IMR-90 (cell line): ENCODE measurements at regions not wholly inside any gene's neighbourhood (a gene's known extent, or its start where the extent isn't known, plus 50 kb on each side); places are given as distances from the start of the nearest gene placed in this dataset.

Source experiments
- ATAC-seq: fragments of 200-7000 bp; cut with Tn5 transposase; 2 replicates; pipeline ENCODE4 v1.9.1; 2020; ENCODE audit warnings: low read depth, mild to moderate bottlenecking, moderate library complexity
- BruUV-seq: library from RNA; stranded (reverse); fragments of 400-500 nt; replicated peaks from 2 replicates; lab custom pipeline; 2021; lab: Mats Ljungman, UMichigan
- CTCF ChIA-PET: fragments of 300-600 bp; formaldehyde crosslinking; extraction: SDS; loops from one replicate; lab custom pipeline; 2021; ENCODE audit warnings: antibody characterized with exemption; lab: Yijun Ruan, JAX
- POLR2A ChIA-PET: fragments of 300-600 bp; sonication (Branson Sonifier 250); formaldehyde crosslinking; loops from one replicate; lab custom pipeline; 2022; ENCODE audit warnings: antibody characterized with exemption; ENCODE audit not compliant: unreplicated experiment; lab: Charles Lee
- DNase-seq: peaks from one replicate; pipeline ENCODE4 v3.0.0; 2013
- H2AFZ ChIP-seq: replicated peaks from 2 replicates; pipeline ENCODE3; 2013; ENCODE audit warnings: low read length, mild to moderate bottlenecking; ENCODE audit not compliant: poor library complexity
- H2AK5ac ChIP-seq: 2 replicates; pipeline ENCODE4 v1.6.1; 2013; ENCODE audit warnings: low read depth, low read length, inconsistent platforms
- H2AK9ac ChIP-seq: replicated peaks from 2 replicates; pipeline ENCODE3; 2013; ENCODE audit warnings: mild to moderate bottlenecking, low read depth, low read length, moderate library complexity; ENCODE audit not compliant: poor library complexity
- H2BK120ac ChIP-seq: 2 replicates; pipeline ENCODE4 v1.6.1; 2013; ENCODE audit warnings: low read depth, low read length, inconsistent platforms
- H2BK15ac ChIP-seq: 3 replicates; pipeline ENCODE4 v1.6.1; 2013; ENCODE audit warnings: low read depth, low read length, inconsistent platforms
- H2BK20ac ChIP-seq: 2 replicates; pipeline ENCODE4 v1.6.1; 2013; ENCODE audit warnings: low read depth, mild to moderate bottlenecking, inconsistent platforms, low read length, moderate library complexity
- H2BK5ac ChIP-seq: 2 replicates; pipeline ENCODE4 v1.6.1; 2013; ENCODE audit warnings: mild to moderate bottlenecking, low read depth, low read length, inconsistent platforms; ENCODE audit not compliant: poor library complexity, severe bottlenecking
- H3K14ac ChIP-seq: replicated peaks from 2 replicates; pipeline ENCODE4 v1.6.1; 2013; ENCODE audit warnings: low read depth, low read length, inconsistent platforms
- H3K18ac ChIP-seq: 2 replicates; pipeline ENCODE4 v1.6.1; 2013; ENCODE audit warnings: low read depth, low read length, control low read depth
- H3K23ac ChIP-seq: 2 replicates; pipeline ENCODE4 v1.6.1; 2013; ENCODE audit warnings: low read depth, low read length, inconsistent platforms
- H3K27ac ChIP-seq: 2 replicates; pipeline ENCODE4 v1.5.1; 2013; ENCODE audit warnings: mild to moderate bottlenecking, control low read depth, low read length; ENCODE audit not compliant: insufficient read depth
- H3K27me3 ChIP-seq: 2 replicates; pipeline ENCODE4 v1.6.1; 2013; ENCODE audit warnings: low read length; ENCODE audit not compliant: control insufficient read depth, insufficient read depth
- H3K36me3 ChIP-seq: 2 replicates; pipeline ENCODE4 v1.6.1; 2013; ENCODE audit warnings: low read length, mixed read lengths; ENCODE audit not compliant: control insufficient read depth, insufficient read depth
- H3K4ac ChIP-seq: 2 replicates; pipeline ENCODE4 v1.6.1; 2013; ENCODE audit warnings: low read depth, low read length, inconsistent platforms
- H3K4me1 ChIP-seq: 2 replicates; pipeline ENCODE4 v1.6.1; 2013; ENCODE audit warnings: low read length, mixed read lengths; ENCODE audit not compliant: control insufficient read depth, insufficient read depth
- H3K4me2 ChIP-seq: 2 replicates; pipeline ENCODE4 v1.6.1; 2013; ENCODE audit warnings: low read depth, mild to moderate bottlenecking, control low read depth, low read length, moderate library complexity
- H3K4me3 ChIP-seq: 2 replicates; pipeline ENCODE4 v1.5.1; 2013; ENCODE audit warnings: low read depth, mild to moderate bottlenecking, control low read depth, low read length, moderate library complexity; ENCODE audit not compliant: insufficient read depth
- H3K56ac ChIP-seq: 2 replicates; pipeline ENCODE4 v1.6.1; 2013; ENCODE audit warnings: low read length, inconsistent platforms; ENCODE audit not compliant: insufficient read depth; ENCODE audit errors: extremely low read depth
- H3K79me1 ChIP-seq, 2 experiments: 2 replicates each; pipeline ENCODE4 v1.6.1; 2013; ENCODE audit warnings: low read length in 2 of 2, inconsistent platforms in 1 of 2, low read depth in 1 of 2
- H3K9ac ChIP-seq: 2 replicates; pipeline ENCODE4 v1.6.1; 2013; ENCODE audit warnings: low read depth, low read length, control low read depth
- H3K9me1 ChIP-seq: 2 replicates; pipeline ENCODE4 v1.6.1; 2013; ENCODE audit warnings: low read length, inconsistent platforms; ENCODE audit not compliant: insufficient read depth
- H3K9me3 ChIP-seq: 2 replicates; pipeline ENCODE4 v1.6.1; 2013; ENCODE audit warnings: low read length; ENCODE audit not compliant: control insufficient read depth, insufficient read depth
- H4K20me1 ChIP-seq: 2 replicates; pipeline ENCODE4 v1.6.1; 2013; ENCODE audit warnings: low read length, inconsistent platforms; ENCODE audit not compliant: insufficient read depth
- H4K5ac ChIP-seq: 2 replicates; pipeline ENCODE4 v1.6.1; 2013; ENCODE audit warnings: mild to moderate bottlenecking, low read depth, low read length, control low read depth
- H4K8ac ChIP-seq, 2 experiments: 2 replicates each; pipeline ENCODE4 v1.6.1; 2013; ENCODE audit warnings: low read depth in 2 of 2, low read length in 2 of 2, control low read depth in 1 of 2, inconsistent platforms in 1 of 2
- H4K91ac ChIP-seq: 2 replicates; pipeline ENCODE4 v1.6.1; 2013; ENCODE audit warnings: low read depth, low read length, inconsistent platforms; ENCODE audit not compliant: insufficient read depth
- MAFK ChIP-seq: IDR thresholded peaks from 2 replicates; pipeline ENCODE4 v1.6.1; 2012; ENCODE audit warnings: low read depth, low read length, improper control_type of control experiment
- MAZ ChIP-seq: IDR thresholded peaks from 2 replicates; pipeline ENCODE4 v1.6.1; 2012; ENCODE audit warnings: low read depth, mild to moderate bottlenecking, low read length, improper control_type of control experiment, moderate library complexity, borderline replicate concordance
- NFE2L2 ChIP-seq: fragments of 150-350 bp; IDR thresholded peaks from 2 replicates; pipeline ENCODE4 v1.6.1; 2016; ENCODE audit warnings: low read depth, mild to moderate bottlenecking, low read length
- RAD21 ChIP-seq: IDR thresholded peaks from 2 replicates; pipeline ENCODE4 v1.6.1; 2012; ENCODE audit warnings: low read length, improper control_type of control experiment
- RCOR1 ChIP-seq: IDR thresholded peaks from 2 replicates; pipeline ENCODE4 v1.6.1; 2012; ENCODE audit warnings: mild to moderate bottlenecking, low read length, improper control_type of control experiment; ENCODE audit not compliant: insufficient replicate concordance
- RFX5 ChIP-seq: IDR thresholded peaks from 2 replicates; pipeline ENCODE4 v1.8.0; 2012; ENCODE audit warnings: low read depth, mild to moderate bottlenecking, low read length, moderate library complexity
- SMC3 ChIP-seq: fragments of 150-350 bp; IDR thresholded peaks from 2 replicates; pipeline ENCODE4 v1.6.1; 2016; ENCODE audit warnings: low read depth, mild to moderate bottlenecking, antibody characterized with exemption, low read length, moderate library complexity
- WGBS, 2 experiments: methylation state at CpG; one replicate each; pipeline versions ENCODE4 v1.1.5 to v1.1.7; 2013; ENCODE audit warnings: missing lambda C conversion rate in 2 of 2; ENCODE audit not compliant: insufficient read length in 1 of 2; ENCODE audit errors: extremely low coverage in 2 of 2; 5-methylcytosine and 5-hydroxymethylcytosine counted together
- dilution Hi-C: fragments of 300-500 bp; cut with HindIII; formaldehyde crosslinking; loops from one replicate; pipeline ENCODE4 v1.14.3; 2018; ENCODE audit warnings: low sequenced_read_pairs; ENCODE audit not compliant: unreplicated experiment
- in situ Hi-C: fragments of 300-500 bp; cut with MboI; formaldehyde crosslinking; loops from 3 replicates; pipeline ENCODE4 v1.14.3; 2019; ENCODE audit warnings: low sequenced_read_pairs, inconsistent platforms, mixed read lengths
- intact Hi-C: fragments of 100-400 bp; cut with micrococcal nuclease; formaldehyde crosslinking; loops from 2 replicates; pipeline ENCODE4 v1.10.0; 2022
- TF ChIP-seq, protein P1 (sequence below): conservative IDR thresholded peaks from 2 replicates; pipeline ENCODE4 v1.5.1; 2012; ENCODE audit warnings: mild to moderate bottlenecking, low read depth, low read length, improper control_type of control experiment
- TF ChIP-seq, protein P2 (sequence below): fragments of 150-350 bp; IDR thresholded peaks from 2 replicates; pipeline ENCODE4 v1.6.1; 2016; ENCODE audit warnings: low read depth, mild to moderate bottlenecking, low read length, moderate library complexity, borderline replicate concordance
- TF ChIP-seq, protein P3 (sequence below): fragments of 150-350 bp; IDR thresholded peaks from 2 replicates; pipeline ENCODE4 v1.6.1; 2017; ENCODE audit warnings: mild to moderate bottlenecking, antibody characterized with exemption, low read length, low read depth

DNA sequence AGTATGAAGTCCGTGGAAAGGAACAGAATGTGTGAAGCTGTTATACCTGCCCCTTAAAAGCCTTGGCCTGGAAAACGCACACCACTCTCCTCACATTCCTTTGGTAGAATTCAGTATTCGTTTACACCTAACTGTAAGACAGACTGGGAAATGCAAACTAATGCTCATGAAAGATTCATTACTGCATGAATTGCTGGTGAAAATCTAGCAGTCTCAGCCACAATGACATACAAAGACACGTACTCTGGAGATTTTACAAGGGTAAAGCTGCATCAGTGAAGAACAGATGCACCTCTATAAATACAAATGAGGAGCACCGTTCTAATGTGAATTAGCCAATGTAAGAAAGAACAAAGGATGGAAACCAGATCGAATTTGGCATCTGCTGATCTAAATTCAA is 2051.3 kb downstream of the PCDH7 start:
- TF ChIP-seq SMC3 (no peak), MAZ (no peak), RFX5 (no peak), NFE2L2 (no peak), RAD21 (no peak), RCOR1 (no peak), MAFK (no peak)
- TF ChIP-seq, protein P1, sequence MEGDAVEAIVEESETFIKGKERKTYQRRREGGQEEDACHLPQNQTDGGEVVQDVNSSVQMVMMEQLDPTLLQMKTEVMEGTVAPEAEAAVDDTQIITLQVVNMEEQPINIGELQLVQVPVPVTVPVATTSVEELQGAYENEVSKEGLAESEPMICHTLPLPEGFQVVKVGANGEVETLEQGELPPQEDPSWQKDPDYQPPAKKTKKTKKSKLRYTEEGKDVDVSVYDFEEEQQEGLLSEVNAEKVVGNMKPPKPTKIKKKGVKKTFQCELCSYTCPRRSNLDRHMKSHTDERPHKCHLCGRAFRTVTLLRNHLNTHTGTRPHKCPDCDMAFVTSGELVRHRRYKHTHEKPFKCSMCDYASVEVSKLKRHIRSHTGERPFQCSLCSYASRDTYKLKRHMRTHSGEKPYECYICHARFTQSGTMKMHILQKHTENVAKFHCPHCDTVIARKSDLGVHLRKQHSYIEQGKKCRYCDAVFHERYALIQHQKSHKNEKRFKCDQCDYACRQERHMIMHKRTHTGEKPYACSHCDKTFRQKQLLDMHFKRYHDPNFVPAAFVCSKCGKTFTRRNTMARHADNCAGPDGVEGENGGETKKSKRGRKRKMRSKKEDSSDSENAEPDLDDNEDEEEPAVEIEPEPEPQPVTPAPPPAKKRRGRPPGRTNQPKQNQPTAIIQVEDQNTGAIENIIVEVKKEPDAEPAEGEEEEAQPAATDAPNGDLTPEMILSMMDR = no peak
- TF ChIP-seq, protein P2, sequence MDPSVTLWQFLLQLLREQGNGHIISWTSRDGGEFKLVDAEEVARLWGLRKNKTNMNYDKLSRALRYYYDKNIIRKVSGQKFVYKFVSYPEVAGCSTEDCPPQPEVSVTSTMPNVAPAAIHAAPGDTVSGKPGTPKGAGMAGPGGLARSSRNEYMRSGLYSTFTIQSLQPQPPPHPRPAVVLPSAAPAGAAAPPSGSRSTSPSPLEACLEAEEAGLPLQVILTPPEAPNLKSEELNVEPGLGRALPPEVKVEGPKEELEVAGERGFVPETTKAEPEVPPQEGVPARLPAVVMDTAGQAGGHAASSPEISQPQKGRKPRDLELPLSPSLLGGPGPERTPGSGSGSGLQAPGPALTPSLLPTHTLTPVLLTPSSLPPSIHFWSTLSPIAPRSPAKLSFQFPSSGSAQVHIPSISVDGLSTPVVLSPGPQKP = no peak
- TF ChIP-seq, protein P3, sequence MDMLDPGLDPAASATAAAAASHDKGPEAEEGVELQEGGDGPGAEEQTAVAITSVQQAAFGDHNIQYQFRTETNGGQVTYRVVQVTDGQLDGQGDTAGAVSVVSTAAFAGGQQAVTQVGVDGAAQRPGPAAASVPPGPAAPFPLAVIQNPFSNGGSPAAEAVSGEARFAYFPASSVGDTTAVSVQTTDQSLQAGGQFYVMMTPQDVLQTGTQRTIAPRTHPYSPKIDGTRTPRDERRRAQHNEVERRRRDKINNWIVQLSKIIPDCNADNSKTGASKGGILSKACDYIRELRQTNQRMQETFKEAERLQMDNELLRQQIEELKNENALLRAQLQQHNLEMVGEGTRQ = no peak
- H2AK5ac ChIP-seq = no peak overlapping the region
- H3K79me1 ChIP-seq = no peaks in the 10 kb centered on the region
- CTCF ChIA-PET = no interaction called here
- H2BK15ac ChIP-seq = no peak overlapping the region
- no peak overlapping the region for H4K8ac ChIP-seq
- H4K20me1 ChIP-seq = no peaks in the 10 kb centered on the region
- no peaks in the 10 kb centered on the region for H3K36me3 ChIP-seq
- DNase-seq (no peak), ATAC-seq (no peak)
- H3K27me3 ChIP-seq = no peaks in the 10 kb centered on the region
- dilution Hi-C loops (no loop called here), intact Hi-C loops (no loop called here), in situ Hi-C loops (no loop called here)
- no peaks in the 10 kb centered on the region for H3K9me3 ChIP-seq
- H2AFZ ChIP-seq = no peak overlapping the region
- no peak overlapping the region for H3K9ac ChIP-seq
- no peak overlapping the region for H3K56ac ChIP-seq
- no peak overlapping the region for H3K18ac ChIP-seq
- H2BK5ac ChIP-seq = no peak overlapping the region
- H2AK9ac ChIP-seq = no peak overlapping the region
- POLR2A ChIA-PET = no interaction called here
- H3K27ac ChIP-seq = no peak overlapping the region
- H3K9me1 ChIP-seq = no peaks in the 10 kb centered on the region
- no peak overlapping the region for H3K14ac ChIP-seq
- no peak overlapping the region for H2BK20ac ChIP-seq
- no peak overlapping the region for H3K23ac ChIP-seq
- no peak overlapping the region for H4K5ac ChIP-seq
- H3K4me3 ChIP-seq = no peak overlapping the region
- no TSS peak for BruUV-seq
- H2BK120ac ChIP-seq = no peak overlapping the region
- H3K4me1 ChIP-seq = no peaks in the 10 kb centered on the region
- H4K91ac ChIP-seq = no peak overlapping the region
- H3K4me2 ChIP-seq = no peak overlapping the region
- WGBS, 2 experiments = no CpG with 5 or more reads among the region's 6 CpGs
- no peak overlapping the region for H3K4ac ChIP-seq
